GM13977 (cell line): ENCODE measurements at regions not wholly inside any gene's neighbourhood (a gene's known extent, or its start where the extent isn't known, plus 50 kb on each side); places are given as distances from the start of the nearest gene placed in this dataset.

Source experiments
- DNase-seq: peaks from one replicate; pipeline ENCODE4 v3.0.0; 2012; ENCODE audit warnings: low spot score
- CTCF ChIP-seq: IDR thresholded peaks from 2 replicates; pipeline ENCODE4 v1.5.1; 2012; ENCODE audit warnings: mild to moderate bottlenecking, control low read depth; ENCODE audit not compliant: insufficient read depth; ENCODE audit errors: extremely low read depth, missing control alignments
- in situ Hi-C: fragments of 300-500 bp; cut with MboI; formaldehyde crosslinking; loops from one replicate; pipeline ENCODE4 v1.12.0; 2022; ENCODE audit warnings: low sequenced_read_pairs, low pct_unique_long_range_greater_than_20kb, mixed read lengths, inconsistent platforms; ENCODE audit not compliant: unreplicated experiment

- no peak for TF ChIP-seq CTCF
- no peak for DNase-seq
- in situ Hi-C loops = no loop called here
Observed at GRCh38 chr18:79606621-79607331, 72.8 kb upstream of the CTDP1 start.

GRCh38 chr18:79607361-79607952, 72.1 kb upstream of the CTDP1 start:
- in situ Hi-C loops = no loop called here
- TF ChIP-seq CTCF = no peak
- DNase-seq = no peak

GRCh38 chr18:79608069-79608468, 71.5 kb upstream of the CTDP1 start:
- DNase-seq = no peak
- in situ Hi-C loops = no loop called here
- no peak for TF ChIP-seq CTCF

- DNase-seq = no peak
- TF ChIP-seq CTCF = no peak
- in situ Hi-C loops = no loop called here
Observed at GRCh38 chr18:79608535-79608934, 71.1 kb upstream of the CTDP1 start.

- no peak for DNase-seq
- in situ Hi-C loops = no loop called here
- no peak for TF ChIP-seq CTCF
Observed at GRCh38 chr18:79608999-79609461, 70.6 kb upstream of the CTDP1 start.

- in situ Hi-C loops = no loop called here
- no peak for TF ChIP-seq CTCF
- DNase-seq = no peak
Observed at GRCh38 chr18:79609841-79610281, 69.7 kb upstream of the CTDP1 start.
